ENCODE measurements at regions not wholly inside any gene's neighbourhood (a gene's known extent, or its start where the extent isn't known, plus 50 kb on each side); places are given as distances from the start of the nearest gene placed in this dataset.

DNA sequence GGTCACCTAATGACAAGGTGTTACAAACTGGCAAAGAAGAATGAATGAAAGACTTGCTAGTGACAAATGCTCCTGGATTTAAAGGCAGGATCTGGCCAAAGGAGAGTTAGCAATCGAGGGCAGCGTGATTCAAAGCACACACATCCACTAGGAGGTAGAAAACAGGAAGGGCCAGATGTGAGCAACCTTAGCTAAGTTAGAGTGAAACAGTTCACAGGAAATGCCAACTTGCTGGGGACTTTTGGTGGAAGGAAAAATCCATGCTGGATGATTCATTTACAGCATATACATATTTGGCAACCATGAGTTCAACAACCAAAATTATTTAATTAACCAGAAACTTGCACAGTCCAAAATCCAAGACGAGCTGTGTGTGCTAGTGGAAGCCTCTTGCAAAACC lies 276.9 kb downstream of the PTTG2 start:
- TF ChIP-seq, protein P1, sequence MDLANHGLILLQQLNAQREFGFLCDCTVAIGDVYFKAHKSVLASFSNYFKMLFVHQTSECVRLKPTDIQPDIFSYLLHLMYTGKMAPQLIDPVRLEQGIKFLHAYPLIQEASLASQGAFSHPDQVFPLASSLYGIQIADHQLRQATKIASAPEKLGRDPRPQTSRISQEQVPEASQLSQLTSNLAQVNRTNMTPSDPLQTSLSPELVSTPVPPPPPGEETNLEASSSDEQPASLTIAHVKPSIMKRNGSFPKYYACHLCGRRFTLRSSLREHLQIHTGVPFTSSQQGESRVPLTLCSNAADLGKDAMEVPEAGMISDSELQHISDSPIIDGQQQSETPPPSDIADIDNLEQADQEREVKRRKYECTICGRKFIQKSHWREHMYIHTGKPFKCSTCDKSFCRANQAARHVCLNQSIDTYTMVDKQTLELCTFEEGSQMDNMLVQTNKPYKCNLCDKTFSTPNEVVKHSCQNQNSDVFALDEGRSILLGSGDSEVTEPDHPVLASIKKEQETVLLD (CRISPR knock-in tag; IDR thresholded peaks at IDR 0.05; ENCODE audit: low read depth) = no peak
- TF ChIP-seq SP1 (IDR thresholded peaks at IDR 0.05) = no peak
- TF ChIP-seq SP1 (CRISPR knock-in tag; IDR thresholded peaks at IDR 0.05) = no peak
- no peak for TF ChIP-seq BRD4 (CRISPR knock-in tag; IDR thresholded peaks at IDR 0.05)
- TF ChIP-seq TCF12 (IDR thresholded peaks at IDR 0.05) = no peak
- TF ChIP-seq TCF12 (CRISPR knock-in tag; IDR thresholded peaks at IDR 0.05) = no peak
- TF ChIP-seq CREB1 (IDR thresholded peaks at IDR 0.05) = no peak
- TF ChIP-seq CREB1 (CRISPR knock-in tag; IDR thresholded peaks at IDR 0.05) = no peak
- no peak for TF ChIP-seq NR2C2 (CRISPR knock-in tag; IDR thresholded peaks at IDR 0.05; ENCODE audit: borderline replicate concordance)
- TF ChIP-seq, protein P2, sequence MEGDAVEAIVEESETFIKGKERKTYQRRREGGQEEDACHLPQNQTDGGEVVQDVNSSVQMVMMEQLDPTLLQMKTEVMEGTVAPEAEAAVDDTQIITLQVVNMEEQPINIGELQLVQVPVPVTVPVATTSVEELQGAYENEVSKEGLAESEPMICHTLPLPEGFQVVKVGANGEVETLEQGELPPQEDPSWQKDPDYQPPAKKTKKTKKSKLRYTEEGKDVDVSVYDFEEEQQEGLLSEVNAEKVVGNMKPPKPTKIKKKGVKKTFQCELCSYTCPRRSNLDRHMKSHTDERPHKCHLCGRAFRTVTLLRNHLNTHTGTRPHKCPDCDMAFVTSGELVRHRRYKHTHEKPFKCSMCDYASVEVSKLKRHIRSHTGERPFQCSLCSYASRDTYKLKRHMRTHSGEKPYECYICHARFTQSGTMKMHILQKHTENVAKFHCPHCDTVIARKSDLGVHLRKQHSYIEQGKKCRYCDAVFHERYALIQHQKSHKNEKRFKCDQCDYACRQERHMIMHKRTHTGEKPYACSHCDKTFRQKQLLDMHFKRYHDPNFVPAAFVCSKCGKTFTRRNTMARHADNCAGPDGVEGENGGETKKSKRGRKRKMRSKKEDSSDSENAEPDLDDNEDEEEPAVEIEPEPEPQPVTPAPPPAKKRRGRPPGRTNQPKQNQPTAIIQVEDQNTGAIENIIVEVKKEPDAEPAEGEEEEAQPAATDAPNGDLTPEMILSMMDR (CRISPR knock-in tag; IDR thresholded peaks at IDR 0.05) = no peak
- no peak for TF ChIP-seq NCOR1 (IDR thresholded peaks at IDR 0.05; ENCODE audit: borderline replicate concordance, low read length)
- TF ChIP-seq ZNF710 (CRISPR knock-in tag; IDR thresholded peaks at IDR 0.05; ENCODE audit: borderline replicate concordance) = no peak
- no peak for TF ChIP-seq NONO (IDR thresholded peaks at IDR 0.05)
- no peak for TF ChIP-seq NONO (CRISPR knock-in tag; conservative IDR thresholded peaks at IDR 0.05)
- no peak for TF ChIP-seq ZFX (CRISPR knock-in tag; IDR thresholded peaks at IDR 0.05; ENCODE audit: low read depth)
